ENCODE measurements at regions not wholly inside any gene's neighbourhood (a gene's known extent, or its start where the extent isn't known, plus 50 kb on each side); places are given as distances from the start of the nearest gene placed in this dataset.

GRCh38 chr11:131092469-131092868, 176.2 kb upstream of the SNX19 start:
- Histone ChIP-seq H2BK120ac (ENCODE audit: low read depth, low read length) (no peak overlapping the region), H3K79me1 (ENCODE audit: low read length) (no peaks in the 10 kb centered on the region), H3K27ac (ENCODE audit: low read depth, low read length) (no peak overlapping the region), H3K4me1 (ENCODE audit: control insufficient read depth, low read depth, low read length) (no peaks in the 10 kb centered on the region), H3K18ac (ENCODE audit: low read length) (no peak overlapping the region), H2BK5ac (ENCODE audit: low read length) (no peak overlapping the region), H3K79me2 (ENCODE audit: control insufficient read depth, insufficient read depth, low read length) (no peaks in the 10 kb centered on the region), H4K8ac (ENCODE audit: low read depth, low read length) (no peak overlapping the region), H3K56ac (ENCODE audit: low read length) (no peak overlapping the region), H3K4ac (ENCODE audit: low read depth, low read length) (no peak overlapping the region), H3K36me3 (ENCODE audit: control insufficient read depth, insufficient read depth, low read length) (no peaks in the 10 kb centered on the region), H2BK15ac (replicated peaks; ENCODE audit: low read depth) (no peak overlapping the region), H3K23ac (ENCODE audit: low read length) (no peak overlapping the region), H3K4me3 (ENCODE audit: low read length) (no peak overlapping the region), H3K4me2 (ENCODE audit: low read length) (no peak overlapping the region), H4K5ac (ENCODE audit: low read length) (no peak overlapping the region), H3K27me3 (ENCODE audit: insufficient read depth, low read length, poor library complexity) (no peaks in the 10 kb centered on the region), H3K9ac (ENCODE audit: low read length) (no peak overlapping the region), H2AK5ac (ENCODE audit: low read length) (no peak overlapping the region)
- no CpG with 5 or more reads among the region's 3 CpGs for WGBS (ENCODE audit: extremely low coverage, insufficient coverage, low lambda C conversion rate)
- DNase-seq, result no peak

GRCh38 chr11:131094827-131095226, 178.5 kb upstream of the SNX19 start:
- H3K4ac ChIP-seq (ENCODE audit: low read depth, low read length), result no peak overlapping the region
- no peak overlapping the region for H4K8ac ChIP-seq (ENCODE audit: low read depth, low read length)
- no peak overlapping the region for H3K4me2 ChIP-seq (ENCODE audit: low read length)
- no peak overlapping the region for H2BK120ac ChIP-seq (ENCODE audit: low read depth, low read length)
- no peaks in the 10 kb centered on the region for H3K36me3 ChIP-seq (ENCODE audit: control insufficient read depth, insufficient read depth, low read length)
- no peak overlapping the region for H2AK5ac ChIP-seq (ENCODE audit: low read length)
- H3K27me3 ChIP-seq (ENCODE audit: insufficient read depth, low read length, poor library complexity), result no peaks in the 10 kb centered on the region
- no peak overlapping the region for H2BK15ac ChIP-seq (replicated peaks; ENCODE audit: low read depth)
- no peak overlapping the region for H2BK5ac ChIP-seq (ENCODE audit: low read length)
- H3K23ac ChIP-seq (ENCODE audit: low read length), result no peak overlapping the region
- H4K5ac ChIP-seq (ENCODE audit: low read length), result no peak overlapping the region
- H3K27ac ChIP-seq (ENCODE audit: low read depth, low read length), result no peak overlapping the region
- WGBS (ENCODE audit: extremely low coverage, insufficient coverage, low lambda C conversion rate), result no CpG with 5 or more reads among the region's 1 CpG
- DNase-seq, result no peak
- no peaks in the 10 kb centered on the region for H3K4me1 ChIP-seq (ENCODE audit: control insufficient read depth, low read depth, low read length)
- no peak overlapping the region for H3K56ac ChIP-seq (ENCODE audit: low read length)
- no peak overlapping the region for H3K9ac ChIP-seq (ENCODE audit: low read length)
- no peak overlapping the region for H3K18ac ChIP-seq (ENCODE audit: low read length)
- no peak overlapping the region for H3K4me3 ChIP-seq (ENCODE audit: low read length)
- H3K79me2 ChIP-seq (ENCODE audit: control insufficient read depth, insufficient read depth, low read length), result no peaks in the 10 kb centered on the region
- H3K79me1 ChIP-seq (ENCODE audit: low read length), result no peaks in the 10 kb centered on the region

GRCh38 chr11:131095511-131096185, 179.4 kb upstream of the SNX19 start:
- no peak overlapping the region for H3K9ac ChIP-seq (ENCODE audit: low read length)
- no peak overlapping the region for H2BK15ac ChIP-seq (replicated peaks; ENCODE audit: low read depth)
- H3K18ac ChIP-seq (ENCODE audit: low read length), result no peak overlapping the region
- no peaks in the 10 kb centered on the region for H3K79me1 ChIP-seq (ENCODE audit: low read length)
- H3K36me3 ChIP-seq (ENCODE audit: control insufficient read depth, insufficient read depth, low read length), result no peaks in the 10 kb centered on the region
- WGBS (ENCODE audit: extremely low coverage, insufficient coverage, low lambda C conversion rate), result no CpG with 5 or more reads among the region's 11 CpGs
- H3K27ac ChIP-seq (ENCODE audit: low read depth, low read length), result no peak overlapping the region
- H2BK5ac ChIP-seq (ENCODE audit: low read length), result no peak overlapping the region
- H3K27me3 ChIP-seq (ENCODE audit: insufficient read depth, low read length, poor library complexity), result no peaks in the 10 kb centered on the region
- DNase-seq, result no peak
- H3K4me2 ChIP-seq (ENCODE audit: low read length), result no peak overlapping the region
- no peak overlapping the region for H2BK120ac ChIP-seq (ENCODE audit: low read depth, low read length)
- no peak overlapping the region for H2AK5ac ChIP-seq (ENCODE audit: low read length)
- no peaks in the 10 kb centered on the region for H3K79me2 ChIP-seq (ENCODE audit: control insufficient read depth, insufficient read depth, low read length)
- no peak overlapping the region for H4K8ac ChIP-seq (ENCODE audit: low read depth, low read length)
- no peak overlapping the region for H3K56ac ChIP-seq (ENCODE audit: low read length)
- H4K5ac ChIP-seq (ENCODE audit: low read length), result no peak overlapping the region
- H3K23ac ChIP-seq (ENCODE audit: low read length), result no peak overlapping the region
- H3K4ac ChIP-seq (ENCODE audit: low read depth, low read length), result no peak overlapping the region
- no peak overlapping the region for H3K4me3 ChIP-seq (ENCODE audit: low read length)
- H3K4me1 ChIP-seq (ENCODE audit: control insufficient read depth, low read depth, low read length), result no peaks in the 10 kb centered on the region

- Histone ChIP-seq H3K4me3 (ENCODE audit: low read length) (no peak overlapping the region), H2BK15ac (replicated peaks; ENCODE audit: low read depth) (no peak overlapping the region), H3K36me3 (ENCODE audit: control insufficient read depth, insufficient read depth, low read length) (no peaks in the 10 kb centered on the region), H3K23ac (ENCODE audit: low read length) (no peak overlapping the region), H3K4me2 (ENCODE audit: low read length) (no peak overlapping the region), H3K4ac (ENCODE audit: low read depth, low read length) (no peak overlapping the region), H3K27me3 (ENCODE audit: insufficient read depth, low read length, poor library complexity) (no peaks in the 10 kb centered on the region), H4K5ac (ENCODE audit: low read length) (no peak overlapping the region), H2BK120ac (ENCODE audit: low read depth, low read length) (no peak overlapping the region), H3K79me2 (ENCODE audit: control insufficient read depth, insufficient read depth, low read length) (no peaks in the 10 kb centered on the region), H3K27ac (ENCODE audit: low read depth, low read length) (no peak overlapping the region), H3K18ac (ENCODE audit: low read length) (no peak overlapping the region), H4K8ac (ENCODE audit: low read depth, low read length) (no peak overlapping the region), H2AK5ac (ENCODE audit: low read length) (no peak overlapping the region), H3K9ac (ENCODE audit: low read length) (no peak overlapping the region), H3K4me1 (ENCODE audit: control insufficient read depth, low read depth, low read length) (no peaks in the 10 kb centered on the region), H3K79me1 (ENCODE audit: low read length) (no peaks in the 10 kb centered on the region), H2BK5ac (ENCODE audit: low read length) (no peak overlapping the region), H3K56ac (ENCODE audit: low read length) (no peak overlapping the region)
- no CpG with 5 or more reads among the region's 6 CpGs for WGBS (ENCODE audit: extremely low coverage, insufficient coverage, low lambda C conversion rate)
- DNase-seq, result no peak
Measured at GRCh38 chr11:131099013-131099412, 182.7 kb upstream of the SNX19 start.

- Histone ChIP-seq H3K4ac (ENCODE audit: low read depth, low read length) (no peak overlapping the region), H3K4me1 (ENCODE audit: control insufficient read depth, low read depth, low read length) (no peaks in the 10 kb centered on the region), H2AK5ac (ENCODE audit: low read length) (no peak overlapping the region), H3K23ac (ENCODE audit: low read length) (no peak overlapping the region), H3K4me2 (ENCODE audit: low read length) (no peak overlapping the region), H3K27ac (ENCODE audit: low read depth, low read length) (no peak overlapping the region), H3K9ac (ENCODE audit: low read length) (no peak overlapping the region), H3K79me1 (ENCODE audit: low read length) (no peaks in the 10 kb centered on the region), H4K8ac (ENCODE audit: low read depth, low read length) (no peak overlapping the region), H2BK5ac (ENCODE audit: low read length) (no peak overlapping the region), H3K18ac (ENCODE audit: low read length) (no peak overlapping the region), H3K56ac (ENCODE audit: low read length) (no peak overlapping the region), H2BK15ac (replicated peaks; ENCODE audit: low read depth) (no peak overlapping the region), H4K5ac (ENCODE audit: low read length) (no peak overlapping the region), H2BK120ac (ENCODE audit: low read depth, low read length) (no peak overlapping the region), H3K27me3 (ENCODE audit: insufficient read depth, low read length, poor library complexity) (no peaks in the 10 kb centered on the region), H3K36me3 (ENCODE audit: control insufficient read depth, insufficient read depth, low read length) (no peaks in the 10 kb centered on the region), H3K79me2 (ENCODE audit: control insufficient read depth, insufficient read depth, low read length) (no peaks in the 10 kb centered on the region), H3K4me3 (ENCODE audit: low read length) (no peak overlapping the region)
- DNase-seq, result no peak
- WGBS (ENCODE audit: extremely low coverage, insufficient coverage, low lambda C conversion rate), result no CpG with 5 or more reads among the region's 1 CpG
Measured at GRCh38 chr11:131099746-131100145, 183.5 kb upstream of the SNX19 start.

GRCh38 chr11:131108760-131109159, 192.5 kb upstream of the SNX19 start:
- DNase-seq, result peak; percentile 54
- no CpG with 5 or more reads among the region's 1 CpG for WGBS (ENCODE audit: extremely low coverage, insufficient coverage, low lambda C conversion rate)
- H3K18ac ChIP-seq (ENCODE audit: low read length), result no peak overlapping the region

More at GRCh38 chr11:131108760-131109159, 192.5 kb upstream of the SNX19 start:
- Histone ChIP-seq H3K79me2 (ENCODE audit: control insufficient read depth, insufficient read depth, low read length) (no peaks in the 10 kb centered on the region), H3K79me1 (ENCODE audit: low read length) (no peaks in the 10 kb centered on the region), H3K23ac (ENCODE audit: low read length) (no peak overlapping the region), H3K4me1 (ENCODE audit: control insufficient read depth, low read depth, low read length) (no peaks in the 10 kb centered on the region), H3K27ac (ENCODE audit: low read depth, low read length) (no peak overlapping the region), H3K27me3 (ENCODE audit: insufficient read depth, low read length, poor library complexity) (no peaks in the 10 kb centered on the region), H3K4me2 (ENCODE audit: low read length) (no peak overlapping the region), H4K5ac (ENCODE audit: low read length) (no peak overlapping the region), H3K56ac (ENCODE audit: low read length) (no peak overlapping the region), H3K36me3 (ENCODE audit: control insufficient read depth, insufficient read depth, low read length) (no peaks in the 10 kb centered on the region), H4K8ac (ENCODE audit: low read depth, low read length) (no peak overlapping the region), H3K4me3 (ENCODE audit: low read length) (no peak overlapping the region), H3K9ac (ENCODE audit: low read length) (no peak overlapping the region), H2AK5ac (ENCODE audit: low read length) (no peak overlapping the region), H2BK120ac (ENCODE audit: low read depth, low read length) (no peak overlapping the region), H3K4ac (ENCODE audit: low read depth, low read length) (no peak overlapping the region), H2BK15ac (replicated peaks; ENCODE audit: low read depth) (no peak overlapping the region), H2BK5ac (ENCODE audit: low read length) (no peak overlapping the region)

Measured in mesendoderm (in vitro differentiated cells).